Suprapubic skin (tissue), 4 donors: ENCODE measurements at regions not wholly inside any gene's neighbourhood (a gene's known extent, or its start where the extent isn't known, plus 50 kb on each side); places are given as distances from the start of the nearest gene placed in this dataset.

Source experiments
- CTCF ChIP-seq, 2 donors: fragments of 200-600 bp in 1 of 2; fragments of 450-650 bp in 1 of 2; sonication (generic) in 1 of 2; IDR thresholded peaks; one replicate each; pipeline ENCODE4 v1.5.1; 2016 to 2019; ENCODE audit warnings: antibody characterized with exemption in 2 of 2, mild to moderate bottlenecking in 1 of 2, moderate library complexity in 1 of 2
- POLR2A ChIP-seq, 2 donors: fragments of 450-650 bp; IDR thresholded peaks; one replicate each; pipeline ENCODE4 v1.6.1; 2017; ENCODE audit warnings: antibody characterized with exemption in 2 of 2, mild to moderate bottlenecking in 2 of 2, moderate library complexity in 2 of 2
- POLR2AphosphoS5 ChIP-seq, 3 donors: sonication (generic); formaldehyde crosslinking; IDR thresholded peaks; one replicate each; pipeline ENCODE4 v1.6.1; 2017; ENCODE audit warnings: antibody characterized with exemption in 3 of 3

- TF ChIP-seq POLR2AphosphoS5 (IDR thresholded peaks at IDR 0.05) (no peak), CTCF (IDR thresholded peaks at IDR 0.05) (no peak), POLR2A (IDR thresholded peaks at IDR 0.05) (no peak)
These were observed 139.1 kb downstream of the AHR start for GRCh38 chr7:17437586-17437985.
